ENCODE measurements at regions not wholly inside any gene's neighbourhood (a gene's known extent, or its start where the extent isn't known, plus 50 kb on each side); places are given as distances from the start of the nearest gene placed in this dataset.

DNA sequence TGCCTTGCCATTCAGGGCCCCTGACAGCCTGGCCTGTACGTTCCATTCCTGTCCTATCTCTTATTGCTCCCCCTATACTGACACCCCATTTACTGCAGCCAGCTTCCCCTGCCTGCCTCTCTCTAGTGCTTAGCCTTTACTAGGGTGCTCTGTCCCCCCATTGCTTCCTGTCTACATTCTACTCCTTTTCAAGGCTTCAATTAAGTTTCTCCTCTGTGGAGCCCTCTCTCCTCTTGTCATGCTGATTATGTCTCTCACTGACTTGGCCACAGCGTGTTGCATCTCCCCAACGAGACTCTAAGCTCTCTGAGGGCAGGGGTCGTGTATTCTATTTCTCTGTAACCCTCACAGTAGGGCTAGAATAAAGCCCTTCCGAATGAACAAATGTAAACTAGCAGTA lies 185.2 kb downstream of the RPLP1 start:
- no peaks in the 10 kb centered on the region for H4K20me1 ChIP-seq (ENCODE audit: control insufficient read depth, insufficient read depth, low read depth, low read length)
- no peaks in the 10 kb centered on the region for H3F3A ChIP-seq (ENCODE audit: control insufficient read depth, insufficient read depth)
- no peaks in the 10 kb centered on the region; the same call in 1 of the 2 replicates for H3K27me3 ChIP-seq (ENCODE audit: control insufficient read depth, low read length)
- H3K4me1 ChIP-seq (ENCODE audit: control insufficient read depth, low read length): no peaks in the 10 kb centered on the region
- no peak overlapping the region for H3K27ac ChIP-seq (ENCODE audit: low read depth, low read length)
- TF ChIP-seq, protein P1, sequence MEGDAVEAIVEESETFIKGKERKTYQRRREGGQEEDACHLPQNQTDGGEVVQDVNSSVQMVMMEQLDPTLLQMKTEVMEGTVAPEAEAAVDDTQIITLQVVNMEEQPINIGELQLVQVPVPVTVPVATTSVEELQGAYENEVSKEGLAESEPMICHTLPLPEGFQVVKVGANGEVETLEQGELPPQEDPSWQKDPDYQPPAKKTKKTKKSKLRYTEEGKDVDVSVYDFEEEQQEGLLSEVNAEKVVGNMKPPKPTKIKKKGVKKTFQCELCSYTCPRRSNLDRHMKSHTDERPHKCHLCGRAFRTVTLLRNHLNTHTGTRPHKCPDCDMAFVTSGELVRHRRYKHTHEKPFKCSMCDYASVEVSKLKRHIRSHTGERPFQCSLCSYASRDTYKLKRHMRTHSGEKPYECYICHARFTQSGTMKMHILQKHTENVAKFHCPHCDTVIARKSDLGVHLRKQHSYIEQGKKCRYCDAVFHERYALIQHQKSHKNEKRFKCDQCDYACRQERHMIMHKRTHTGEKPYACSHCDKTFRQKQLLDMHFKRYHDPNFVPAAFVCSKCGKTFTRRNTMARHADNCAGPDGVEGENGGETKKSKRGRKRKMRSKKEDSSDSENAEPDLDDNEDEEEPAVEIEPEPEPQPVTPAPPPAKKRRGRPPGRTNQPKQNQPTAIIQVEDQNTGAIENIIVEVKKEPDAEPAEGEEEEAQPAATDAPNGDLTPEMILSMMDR (IDR thresholded peaks at IDR 0.05; ENCODE audit: low read depth, low read length, poor library complexity, severe bottlenecking): no peak
- no peak for TF ChIP-seq EZH2phosphoT487 (IDR thresholded peaks at IDR 0.05; ENCODE audit: borderline replicate concordance, low read length)
- no peaks in the 10 kb centered on the region for H3K36me3 ChIP-seq (ENCODE audit: control insufficient read depth, low read length)
- no peak overlapping the region for H3K4me2 ChIP-seq (ENCODE audit: low read length)
- H3K9me2 ChIP-seq (replicated peaks; ENCODE audit: control insufficient read depth, low read length): no peaks in the 10 kb centered on the region
- H3K4me3 ChIP-seq (ENCODE audit: low read length): no peak overlapping the region
- H3K79me2 ChIP-seq (ENCODE audit: control insufficient read depth, low read length): no peaks in the 10 kb centered on the region
- no peaks in the 10 kb centered on the region for H3K9me3 ChIP-seq (ENCODE audit: control insufficient read depth, insufficient read depth, low read length)

- no peak for TF ChIP-seq EZH2phosphoT487 (IDR thresholded peaks at IDR 0.05; ENCODE audit: borderline replicate concordance, low read length)
- TF ChIP-seq, protein P1 (IDR thresholded peaks at IDR 0.05; ENCODE audit: low read depth, low read length, poor library complexity, severe bottlenecking): no peak
- H3K9me2 ChIP-seq (replicated peaks; ENCODE audit: control insufficient read depth, low read length): no peaks in the 10 kb centered on the region
- H3K79me2 ChIP-seq (ENCODE audit: control insufficient read depth, low read length): no peaks in the 10 kb centered on the region
- no peak overlapping the region for H3K27ac ChIP-seq (ENCODE audit: low read depth, low read length)
- no peaks in the 10 kb centered on the region for H3F3A ChIP-seq (ENCODE audit: control insufficient read depth, insufficient read depth)
- H3K4me2 ChIP-seq (ENCODE audit: low read length): no peak overlapping the region
- H3K9me3 ChIP-seq (ENCODE audit: control insufficient read depth, insufficient read depth, low read length): no peaks in the 10 kb centered on the region
- H3K4me3 ChIP-seq (ENCODE audit: low read length): no peak overlapping the region
- no peaks in the 10 kb centered on the region for H4K20me1 ChIP-seq (ENCODE audit: control insufficient read depth, insufficient read depth, low read depth, low read length)
- peaks cover 12% of the 10 kb centered on the region for H3K27me3 ChIP-seq (ENCODE audit: control insufficient read depth, low read length)
- no peaks in the 10 kb centered on the region for H3K36me3 ChIP-seq (ENCODE audit: control insufficient read depth, low read length)
- no peaks in the 10 kb centered on the region for H3K4me1 ChIP-seq (ENCODE audit: control insufficient read depth, low read length)
Observed at GRCh38 chr15:69643476-69643875, 190.9 kb downstream of the RPLP1 start.

DNA sequence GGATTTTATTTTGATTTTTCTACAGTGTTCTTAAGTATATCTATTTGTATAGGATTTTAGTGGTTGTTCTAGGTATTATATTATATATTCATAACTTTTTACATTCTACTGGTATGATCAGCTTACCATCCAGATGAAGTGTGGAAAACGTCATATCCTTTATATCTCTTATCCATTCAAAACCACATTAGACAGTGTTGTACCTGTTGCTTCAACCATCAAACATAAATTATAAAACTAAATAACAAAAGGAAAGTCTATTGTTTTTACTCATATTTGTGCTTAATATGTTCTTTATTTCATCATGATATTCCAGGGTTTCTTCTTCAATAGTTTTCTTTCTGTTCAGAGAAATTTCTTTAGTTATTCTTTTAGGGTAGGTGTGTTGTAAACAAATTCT lies 191.4 kb downstream of the RPLP1 start:
- Histone ChIP-seq H3K9me3 (ENCODE audit: control insufficient read depth, insufficient read depth, low read length) (no peaks in the 10 kb centered on the region), H3K27me3 (ENCODE audit: control insufficient read depth, low read length) (peaks cover 12% of the 10 kb centered on the region), H3K27ac (ENCODE audit: low read depth, low read length) (no peak overlapping the region), H3K4me1 (ENCODE audit: control insufficient read depth, low read length) (no peaks in the 10 kb centered on the region), H3F3A (ENCODE audit: control insufficient read depth, insufficient read depth) (no peaks in the 10 kb centered on the region), H3K79me2 (ENCODE audit: control insufficient read depth, low read length) (no peaks in the 10 kb centered on the region), H4K20me1 (ENCODE audit: control insufficient read depth, insufficient read depth, low read depth, low read length) (no peaks in the 10 kb centered on the region), H3K4me2 (ENCODE audit: low read length) (no peak overlapping the region), H3K9me2 (replicated peaks; ENCODE audit: control insufficient read depth, low read length) (no peaks in the 10 kb centered on the region), H3K36me3 (ENCODE audit: control insufficient read depth, low read length) (no peaks in the 10 kb centered on the region), H3K4me3 (ENCODE audit: low read length) (no peak overlapping the region)
- TF ChIP-seq EZH2phosphoT487 (IDR thresholded peaks at IDR 0.05; ENCODE audit: borderline replicate concordance, low read length): no peak
- TF ChIP-seq, protein P1 (IDR thresholded peaks at IDR 0.05; ENCODE audit: low read depth, low read length, poor library complexity, severe bottlenecking): no peak

DNA sequence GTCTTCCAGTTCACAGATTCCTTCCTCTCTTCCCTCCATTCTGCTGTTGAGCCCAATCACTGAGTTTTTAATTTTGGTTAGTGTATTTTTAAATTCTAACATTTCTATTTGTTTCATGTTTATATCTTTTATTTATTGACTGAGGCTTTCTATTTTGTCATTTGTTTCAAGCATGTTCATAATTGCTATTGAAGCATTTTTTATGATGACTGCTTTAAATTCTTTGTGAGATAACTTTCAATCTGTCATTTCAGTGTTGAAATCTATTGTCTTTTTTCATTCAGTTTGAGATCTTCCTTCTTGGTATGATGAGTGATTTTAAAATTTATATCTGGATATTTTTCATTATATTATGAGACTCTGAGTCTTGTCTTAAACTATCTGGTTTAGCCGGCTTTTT lies 192.3 kb downstream of the RPLP1 start:
- no peak for TF ChIP-seq EZH2phosphoT487 (IDR thresholded peaks at IDR 0.05; ENCODE audit: borderline replicate concordance, low read length)
- TF ChIP-seq, protein P1 (IDR thresholded peaks at IDR 0.05; ENCODE audit: low read depth, low read length, poor library complexity, severe bottlenecking): no peak
- H4K20me1 ChIP-seq (ENCODE audit: control insufficient read depth, insufficient read depth, low read depth, low read length): no peaks in the 10 kb centered on the region
- H3K79me2 ChIP-seq (ENCODE audit: control insufficient read depth, low read length): no peaks in the 10 kb centered on the region
- no peaks in the 10 kb centered on the region for H3F3A ChIP-seq (ENCODE audit: control insufficient read depth, insufficient read depth)
- no peaks in the 10 kb centered on the region for H3K9me3 ChIP-seq (ENCODE audit: control insufficient read depth, insufficient read depth, low read length)
- H3K27ac ChIP-seq (ENCODE audit: low read depth, low read length): no peak overlapping the region
- H3K4me1 ChIP-seq (ENCODE audit: control insufficient read depth, low read length): no peaks in the 10 kb centered on the region
- H3K4me3 ChIP-seq (ENCODE audit: low read length): no peak overlapping the region
- no peaks in the 10 kb centered on the region for H3K36me3 ChIP-seq (ENCODE audit: control insufficient read depth, low read length)
- peaks cover 12% of the 10 kb centered on the region for H3K27me3 ChIP-seq (ENCODE audit: control insufficient read depth, low read length)
- no peaks in the 10 kb centered on the region for H3K9me2 ChIP-seq (replicated peaks; ENCODE audit: control insufficient read depth, low read length)
- no peak overlapping the region for H3K4me2 ChIP-seq (ENCODE audit: low read length)

All from DOHH2 (cell line).